ENCODE measurements at regions not wholly inside any gene's neighbourhood (a gene's known extent, or its start where the extent isn't known, plus 50 kb on each side); places are given as distances from the start of the nearest gene placed in this dataset.

GRCh38 chr1:30400507-30400906 lies 322.9 kb downstream of the MATN1 start:
- no peak for DNase-seq (ENCODE audit: low spot score)
- ChIA-PET CTCF (interaction anchor here (0.6 to 1.2 kb wide), 2 partner anchors 20 to 223 kb away, joined by 3 read pairs; no protein-coding TSS in a partner anchor), POLR2A (ENCODE audit: low non-redundant PET) (no interaction called here)
- no peak for TF ChIP-seq CTCF (conservative IDR thresholded peaks at IDR 0.05; ENCODE audit: low read depth)
- no peak overlapping the region for H3K27ac ChIP-seq

DNA sequence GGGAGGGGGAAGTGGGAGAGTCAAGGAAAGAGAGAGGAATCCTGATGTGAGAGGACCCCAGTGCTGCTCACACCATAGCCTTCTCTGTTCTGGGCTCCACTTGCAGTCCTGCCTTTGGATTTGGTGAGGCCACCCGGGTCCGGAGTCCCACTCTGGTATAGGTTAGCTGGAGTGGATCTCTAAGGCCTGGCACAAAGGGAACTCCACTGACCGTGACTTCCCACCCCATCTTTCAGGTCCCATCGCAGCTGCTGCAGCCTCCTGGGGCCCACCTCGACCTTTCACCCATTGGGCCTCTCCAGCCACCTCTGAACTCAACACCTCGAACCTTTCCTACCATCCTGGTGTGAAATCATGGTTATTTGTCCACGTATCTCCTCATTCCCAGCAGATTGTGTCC lies 324.4 kb downstream of the MATN1 start:
- ChIA-PET CTCF (no interaction called here), POLR2A (ENCODE audit: low non-redundant PET) (no interaction called here)
- H3K27ac ChIP-seq: no peak overlapping the region
- no peak for DNase-seq (ENCODE audit: low spot score)
- TF ChIP-seq CTCF (conservative IDR thresholded peaks at IDR 0.05; ENCODE audit: low read depth): no peak

DNA sequence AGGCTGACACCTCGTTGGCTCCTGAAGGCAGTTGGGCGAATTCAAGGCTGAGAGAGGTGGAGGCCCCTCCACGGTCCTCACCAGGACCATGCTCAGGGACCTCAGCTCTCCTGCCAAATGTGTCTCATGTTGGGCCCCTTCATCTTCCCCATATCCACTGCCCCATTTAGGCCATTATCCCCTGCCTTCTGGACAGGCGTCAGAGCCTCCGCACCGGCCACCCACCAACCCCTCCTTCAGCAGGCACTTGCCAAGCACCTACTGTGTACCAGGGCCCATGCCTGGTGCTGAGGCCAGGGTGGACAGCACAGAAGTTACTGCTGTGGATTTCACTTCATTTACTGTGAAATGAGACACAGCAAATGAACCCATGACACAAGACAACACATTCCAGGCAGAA lies 325.8 kb downstream of the MATN1 start:
- no peak for TF ChIP-seq CTCF (conservative IDR thresholded peaks at IDR 0.05; ENCODE audit: low read depth)
- CTCF ChIA-PET: interaction anchor here (2.1 kb wide), 1 partner anchor 17 kb away, joined by 8 read pairs; no protein-coding TSS in a partner anchor

GRCh38 chr1:30395631-30396030 lies 327.8 kb downstream of the MATN1 start:
- TF ChIP-seq CTCF (conservative IDR thresholded peaks at IDR 0.05; ENCODE audit: low read depth): no peak
- no peak for DNase-seq (ENCODE audit: low spot score)
- ChIA-PET CTCF (no interaction called here), POLR2A (ENCODE audit: low non-redundant PET) (no interaction called here)
- no peak overlapping the region for H3K27ac ChIP-seq

More for the DNA sequence above, 325.8 kb downstream of the MATN1 start:
- POLR2A ChIA-PET (ENCODE audit: low non-redundant PET): no interaction called here
- DNase-seq (ENCODE audit: low spot score): no peak
- no peak overlapping the region for H3K27ac ChIP-seq

DNA sequence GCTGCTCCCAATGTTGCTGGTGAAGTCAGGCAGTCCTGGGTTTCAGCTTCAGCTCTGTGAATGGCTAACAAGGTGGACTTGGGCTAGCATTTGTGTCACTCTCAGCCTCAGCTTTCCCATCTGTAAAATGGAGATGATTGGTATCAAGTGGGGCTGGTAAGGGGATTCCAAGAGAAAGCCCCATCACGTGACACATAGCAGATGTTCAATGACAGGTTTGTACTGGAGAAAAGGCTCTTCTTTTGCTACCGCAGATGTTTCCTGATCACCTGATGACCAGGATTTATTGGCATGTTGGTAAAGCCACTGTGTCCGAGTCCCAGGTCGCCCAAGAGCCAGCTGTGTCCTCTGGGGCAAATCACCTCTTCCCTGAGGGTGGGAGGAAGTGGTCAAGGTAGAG lies 335.0 kb downstream of the MATN1 start:
- no peak overlapping the region for H3K27ac ChIP-seq
- POLR2A ChIA-PET (ENCODE audit: low non-redundant PET): no interaction called here
- TF ChIP-seq CTCF (conservative IDR thresholded peaks at IDR 0.05; ENCODE audit: low read depth): no peak
- DNase-seq (ENCODE audit: low spot score): no peak
- CTCF ChIA-PET: interaction anchor here (1.2 kb wide), 1 partner anchor 8 kb away, joined by 8 read pairs; no protein-coding TSS in a partner anchor

DNA sequence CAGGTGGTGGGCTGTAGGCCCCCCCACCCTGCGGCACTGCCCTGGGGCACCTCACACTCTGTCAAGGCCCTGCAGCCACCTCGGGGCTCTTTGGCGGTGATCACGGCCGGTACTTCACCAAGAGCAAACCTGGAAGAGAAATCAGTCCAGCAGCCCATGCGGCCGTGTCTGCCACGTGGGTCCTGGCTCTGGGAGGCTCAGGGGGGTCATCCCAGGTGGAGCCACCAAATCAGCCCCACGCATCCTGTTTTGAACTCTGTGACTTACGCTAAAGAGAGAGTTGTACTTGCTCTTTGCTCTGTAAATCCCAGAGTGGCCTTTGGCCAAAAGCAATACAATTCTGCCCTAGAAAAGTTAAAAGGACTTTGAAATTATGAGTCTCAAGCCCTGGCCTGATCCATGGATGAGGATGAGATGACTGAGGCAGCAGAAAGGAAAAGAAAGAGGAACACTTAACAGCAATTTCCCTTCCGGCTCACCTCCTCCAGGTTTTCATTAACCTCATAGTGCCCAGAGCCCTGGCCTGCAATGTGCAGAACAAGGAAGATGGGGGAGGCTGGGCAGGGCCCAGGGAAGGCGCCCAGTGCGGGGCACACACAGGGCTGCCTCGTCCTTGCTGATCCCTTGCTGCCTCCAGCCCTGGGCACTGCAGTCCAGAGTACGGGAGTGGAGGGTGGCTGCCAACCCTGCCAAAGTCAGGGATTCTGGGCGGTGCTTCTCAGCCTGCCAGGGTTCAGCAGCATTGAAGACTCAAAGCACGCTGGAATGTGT lies 337.0 kb downstream of the MATN1 start:
- ChIA-PET CTCF (no interaction called here), POLR2A (ENCODE audit: low non-redundant PET) (no interaction called here)
- no peak for DNase-seq (ENCODE audit: low spot score)
- no peak overlapping the region for H3K27ac ChIP-seq
- TF ChIP-seq CTCF (conservative IDR thresholded peaks at IDR 0.05; ENCODE audit: low read depth): no peak

All from RWPE1 (cell line).